ENCODE measurements at regions not wholly inside any gene's neighbourhood (a gene's known extent, or its start where the extent isn't known, plus 50 kb on each side); places are given as distances from the start of the nearest gene placed in this dataset.
"Not testable (repeated sequence)": the region's sequence is repeated elsewhere in the genome, so short reads cannot be mapped to it uniquely, and the experiment has no call there.

- WGBS, 2 donors, result 92 to 96% methylated on average over 2 of the region's 2 CpGs
- DNase-seq (ENCODE audit: low spot score in 2 of 2), result no peak
- intact Hi-C loops (cut with DNase I; ENCODE audit: low total_unique reads), result no loop called here
- TF ChIP-seq POLR2A (IDR thresholded peaks at IDR 0.05) (no peak), CTCF (IDR thresholded peaks at IDR 0.05) (no peak)
- no peak overlapping the region for H3K4me3 ChIP-seq (ENCODE audit: low read depth, poor library complexity, severe bottlenecking)
Observed at GRCh38 chr5:158494541-158494940, 605.2 kb downstream of the EBF1 start.

GRCh38 chr5:158494044-158494443, 605.7 kb downstream of the EBF1 start:
- H3K4me3 ChIP-seq (ENCODE audit: low read depth, poor library complexity, severe bottlenecking); DNase-seq (ENCODE audit: low spot score in 2 of 2); intact Hi-C loops (cut with DNase I; ENCODE audit: low total_unique reads): not testable (repeated sequence)
- 94 to 95% methylated on average over 2 of the region's 2 CpGs for WGBS, 2 donors

GRCh38 chr5:158492841-158493242, 606.9 kb downstream of the EBF1 start:
- no peak for TF ChIP-seq CTCF (IDR thresholded peaks at IDR 0.05)
- 58 to 63% methylated on average over 3 of the region's 3 CpGs for WGBS, 2 donors
- DNase-seq (ENCODE audit: low spot score in 2 of 2), result no peak
- intact Hi-C loops (cut with DNase I; ENCODE audit: low total_unique reads), result no loop called here
- H3K4me3 ChIP-seq (ENCODE audit: low read depth, poor library complexity, severe bottlenecking), result no peak overlapping the region

GRCh38 chr5:158492136-158492535, 607.6 kb downstream of the EBF1 start:
- no peak overlapping the region for H3K4me3 ChIP-seq (ENCODE audit: low read depth, poor library complexity, severe bottlenecking)
- intact Hi-C loops (cut with DNase I; ENCODE audit: low total_unique reads), result no loop called here
- no peak for DNase-seq (ENCODE audit: low spot score in 2 of 2)
- TF ChIP-seq CTCF (IDR thresholded peaks at IDR 0.05) (no peak), POLR2A (IDR thresholded peaks at IDR 0.05) (no peak)

GRCh38 chr5:158487664-158488063, 612.1 kb downstream of the EBF1 start:
- no peak overlapping the region for H3K4me3 ChIP-seq (ENCODE audit: low read depth, poor library complexity, severe bottlenecking)
- no peak for DNase-seq (ENCODE audit: low spot score in 2 of 2)
- WGBS, 2 donors, result 35 to 43% methylated on average over 1 of the region's 1 CpG
- no peak for TF ChIP-seq POLR2A (IDR thresholded peaks at IDR 0.05)
- no peak for TF ChIP-seq CTCF (IDR thresholded peaks at IDR 0.05)
- intact Hi-C loops (cut with DNase I; ENCODE audit: low total_unique reads), result no loop called here

GRCh38 chr5:158487156-158487555, 612.6 kb downstream of the EBF1 start:
- TF ChIP-seq POLR2A (IDR thresholded peaks at IDR 0.05) (no peak), CTCF (IDR thresholded peaks at IDR 0.05) (no peak)
- intact Hi-C loops (cut with DNase I; ENCODE audit: low total_unique reads), result no loop called here
- no peak overlapping the region for H3K4me3 ChIP-seq (ENCODE audit: low read depth, poor library complexity, severe bottlenecking)
- WGBS, 2 donors, result 53 to 70% methylated on average over 1 of the region's 1 CpG
- DNase-seq (ENCODE audit: low spot score in 2 of 2), result no peak

Data from lower leg skin (tissue), 4 donors.